ENCODE measurements at regions not wholly inside any gene's neighbourhood (a gene's known extent, or its start where the extent isn't known, plus 50 kb on each side); places are given as distances from the start of the nearest gene placed in this dataset.

DNA sequence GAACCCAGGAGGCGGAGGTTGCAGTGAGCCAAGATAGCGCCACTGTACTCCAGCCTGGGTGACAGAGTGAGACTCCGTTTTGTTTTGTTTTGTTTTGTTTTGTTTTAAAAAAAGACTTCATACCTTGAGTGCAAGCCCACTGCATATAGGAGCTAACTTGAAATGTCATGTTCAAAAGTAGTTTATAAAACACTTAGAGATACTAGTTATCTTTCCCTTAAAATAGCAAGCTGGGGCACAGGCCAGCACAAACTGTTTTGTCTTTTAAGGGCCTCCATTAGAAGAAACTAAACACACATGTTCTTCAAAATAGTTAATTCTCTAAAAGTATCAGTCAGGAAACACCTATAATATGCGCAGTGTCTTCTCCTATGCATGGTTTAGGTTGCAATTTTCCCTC, 505.1 kb upstream of the TMPRSS15 start:
- TF ChIP-seq, protein P1, sequence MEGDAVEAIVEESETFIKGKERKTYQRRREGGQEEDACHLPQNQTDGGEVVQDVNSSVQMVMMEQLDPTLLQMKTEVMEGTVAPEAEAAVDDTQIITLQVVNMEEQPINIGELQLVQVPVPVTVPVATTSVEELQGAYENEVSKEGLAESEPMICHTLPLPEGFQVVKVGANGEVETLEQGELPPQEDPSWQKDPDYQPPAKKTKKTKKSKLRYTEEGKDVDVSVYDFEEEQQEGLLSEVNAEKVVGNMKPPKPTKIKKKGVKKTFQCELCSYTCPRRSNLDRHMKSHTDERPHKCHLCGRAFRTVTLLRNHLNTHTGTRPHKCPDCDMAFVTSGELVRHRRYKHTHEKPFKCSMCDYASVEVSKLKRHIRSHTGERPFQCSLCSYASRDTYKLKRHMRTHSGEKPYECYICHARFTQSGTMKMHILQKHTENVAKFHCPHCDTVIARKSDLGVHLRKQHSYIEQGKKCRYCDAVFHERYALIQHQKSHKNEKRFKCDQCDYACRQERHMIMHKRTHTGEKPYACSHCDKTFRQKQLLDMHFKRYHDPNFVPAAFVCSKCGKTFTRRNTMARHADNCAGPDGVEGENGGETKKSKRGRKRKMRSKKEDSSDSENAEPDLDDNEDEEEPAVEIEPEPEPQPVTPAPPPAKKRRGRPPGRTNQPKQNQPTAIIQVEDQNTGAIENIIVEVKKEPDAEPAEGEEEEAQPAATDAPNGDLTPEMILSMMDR (IDR thresholded peaks at IDR 0.05): no peak
- Histone ChIP-seq H3K27ac (no peak overlapping the region), H3K27me3 (ENCODE audit: control insufficient read depth, insufficient read depth, low read length) (no peaks in the 10 kb centered on the region), H3K4me2 (ENCODE audit: low read length) (no peak overlapping the region), H3K79me2 (no peaks in the 10 kb centered on the region), H3K9ac (no peak overlapping the region), H3K4me1 (no peaks in the 10 kb centered on the region), H3K4me3 (ENCODE audit: low read depth, low read length) (no peak overlapping the region), H3K36me3 (ENCODE audit: control insufficient read depth, insufficient read depth, low read length) (no peaks in the 10 kb centered on the region), H3K9me3 (ENCODE audit: control insufficient read depth, low read length) (no peaks in the 10 kb centered on the region), H2AFZ (no peak overlapping the region)

DNA sequence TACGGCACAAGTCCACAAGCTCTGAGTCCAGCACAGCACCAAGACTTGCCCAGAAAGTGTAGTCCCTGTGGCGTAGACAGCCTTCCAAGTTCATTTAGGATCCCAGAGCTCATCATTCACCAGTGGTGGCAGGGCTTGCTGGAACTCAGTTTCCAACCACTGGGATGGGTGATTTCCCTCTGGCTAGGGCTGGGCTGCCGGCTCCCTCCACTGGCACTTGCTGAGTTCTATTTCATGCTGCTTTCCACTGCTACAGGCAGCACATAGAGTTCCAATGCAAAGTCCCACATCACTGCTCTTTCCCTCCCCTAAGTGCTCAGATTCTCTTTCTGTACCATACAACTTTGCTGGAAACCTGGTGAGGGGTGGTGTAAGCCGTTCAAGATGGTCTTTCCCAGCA, 510.3 kb upstream of the TMPRSS15 start:
- Histone ChIP-seq H2AFZ (no peak overlapping the region), H3K4me2 (ENCODE audit: low read length) (no peak overlapping the region), H3K9me3 (ENCODE audit: control insufficient read depth, low read length) (no peaks in the 10 kb centered on the region), H3K4me1 (no peaks in the 10 kb centered on the region), H3K27ac (no peak overlapping the region), H3K9ac (no peak overlapping the region), H3K27me3 (ENCODE audit: control insufficient read depth, insufficient read depth, low read length) (no peaks in the 10 kb centered on the region), H3K36me3 (ENCODE audit: control insufficient read depth, insufficient read depth, low read length) (no peaks in the 10 kb centered on the region), H3K4me3 (ENCODE audit: low read depth, low read length) (no peak overlapping the region), H3K79me2 (no peaks in the 10 kb centered on the region)
- TF ChIP-seq, protein P1 (IDR thresholded peaks at IDR 0.05): no peak

DNA sequence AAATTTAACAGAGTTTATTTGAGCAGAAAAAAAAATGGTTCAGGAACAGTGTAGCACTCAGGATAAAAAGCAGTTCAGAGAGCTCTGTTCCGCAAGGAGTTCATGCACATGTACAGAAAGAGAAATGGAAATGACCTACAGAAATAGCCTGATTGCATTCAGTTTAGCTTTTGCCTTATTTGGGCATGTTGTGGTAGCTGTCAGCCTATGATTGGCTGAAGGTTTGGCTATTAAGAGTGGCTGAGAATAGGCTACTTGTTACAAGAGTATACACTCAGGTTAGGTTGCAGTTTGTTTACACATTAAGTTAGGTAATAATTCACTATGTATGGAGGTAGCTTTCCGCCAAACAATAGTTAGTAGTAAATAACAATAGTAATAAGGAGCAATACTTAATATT, 511.0 kb upstream of the TMPRSS15 start:
- no peak overlapping the region for H3K9ac ChIP-seq
- no peak overlapping the region for H2AFZ ChIP-seq
- no peaks in the 10 kb centered on the region for H3K79me2 ChIP-seq
- H3K4me2 ChIP-seq (ENCODE audit: low read length): no peak overlapping the region
- H3K27ac ChIP-seq: no peak overlapping the region
- TF ChIP-seq, protein P1 (IDR thresholded peaks at IDR 0.05): no peak
- no peaks in the 10 kb centered on the region for H3K27me3 ChIP-seq (ENCODE audit: control insufficient read depth, insufficient read depth, low read length)
- H3K4me3 ChIP-seq (ENCODE audit: low read depth, low read length): no peak overlapping the region
- no peaks in the 10 kb centered on the region for H3K36me3 ChIP-seq (ENCODE audit: control insufficient read depth, insufficient read depth, low read length)
- no peaks in the 10 kb centered on the region for H3K4me1 ChIP-seq
- H3K9me3 ChIP-seq (ENCODE audit: control insufficient read depth, low read length): no peaks in the 10 kb centered on the region

DNA sequence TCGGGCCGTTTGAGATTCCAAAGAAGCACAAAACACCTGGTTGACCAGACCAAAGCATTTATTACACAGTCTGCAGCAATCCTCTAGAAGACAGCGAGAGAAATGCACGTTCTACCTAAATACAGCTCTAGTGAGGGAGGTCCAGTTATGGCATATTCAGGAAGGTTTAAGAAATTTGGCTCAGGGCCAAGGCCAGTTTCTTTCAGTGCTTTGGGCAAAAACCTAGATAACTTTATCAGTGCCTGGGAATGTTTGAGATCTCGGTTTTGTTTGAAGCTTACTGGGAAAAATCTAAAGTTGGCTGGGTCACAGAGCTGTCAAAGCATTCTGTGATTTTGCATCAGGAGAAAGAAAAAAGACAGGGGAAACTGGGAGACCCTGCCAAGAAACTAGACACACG, 514.0 kb upstream of the TMPRSS15 start:
- Histone ChIP-seq H3K27ac (no peak overlapping the region), H3K79me2 (no peaks in the 10 kb centered on the region), H3K9ac (no peak overlapping the region), H2AFZ (no peak overlapping the region), H3K4me2 (ENCODE audit: low read length) (no peak overlapping the region), H3K36me3 (ENCODE audit: control insufficient read depth, insufficient read depth, low read length) (no peaks in the 10 kb centered on the region), H3K27me3 (ENCODE audit: control insufficient read depth, insufficient read depth, low read length) (no peaks in the 10 kb centered on the region), H3K9me3 (ENCODE audit: control insufficient read depth, low read length) (no peaks in the 10 kb centered on the region), H3K4me3 (ENCODE audit: low read depth, low read length) (no peak overlapping the region), H3K4me1 (no peaks in the 10 kb centered on the region)
- TF ChIP-seq, protein P1 (IDR thresholded peaks at IDR 0.05): no peak

DNA sequence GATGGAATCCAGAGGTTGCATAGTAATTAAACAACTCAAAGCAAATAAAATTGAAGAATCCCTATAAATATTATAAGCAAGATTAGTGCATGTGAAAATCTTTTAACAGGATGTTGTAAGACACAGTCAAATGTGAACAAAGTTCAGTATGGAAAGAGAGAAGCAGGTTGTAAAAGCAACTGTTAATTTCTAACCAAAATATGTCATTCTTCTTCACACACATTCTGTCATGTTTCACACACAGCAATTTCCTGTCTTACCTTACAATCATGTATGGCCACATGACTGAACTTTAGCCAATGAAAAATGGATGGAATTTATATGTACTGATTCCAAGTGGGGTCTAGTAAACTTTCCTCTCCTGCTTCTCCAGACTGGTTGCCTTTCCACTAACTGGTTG, 527.7 kb upstream of the TMPRSS15 start:
- Histone ChIP-seq H3K4me2 (ENCODE audit: low read length) (no peak overlapping the region), H3K9ac (no peak overlapping the region), H3K4me3 (ENCODE audit: low read depth, low read length) (no peak overlapping the region), H3K9me3 (ENCODE audit: control insufficient read depth, low read length) (no peaks in the 10 kb centered on the region), H3K4me1 (no peaks in the 10 kb centered on the region), H2AFZ (no peak overlapping the region), H3K27me3 (ENCODE audit: control insufficient read depth, insufficient read depth, low read length) (no peaks in the 10 kb centered on the region), H3K36me3 (ENCODE audit: control insufficient read depth, insufficient read depth, low read length) (no peaks in the 10 kb centered on the region), H3K27ac (no peak overlapping the region), H3K79me2 (no peaks in the 10 kb centered on the region)
- TF ChIP-seq, protein P1 (IDR thresholded peaks at IDR 0.05): no peak
